B cell (primary cell): ENCODE measurements at regions not wholly inside any gene's neighbourhood (a gene's known extent, or its start where the extent isn't known, plus 50 kb on each side); places are given as distances from the start of the nearest gene placed in this dataset.

Experiments
- ATAC-seq: fragments of 200-7000 bp; cut with Tn5 transposase; one replicate; pipeline ENCODE4 v1.10.0; 2021; ENCODE audit warnings: low read depth, mild to moderate bottlenecking, moderate number of reproducible peaks, moderate library complexity
- CTCF ChIA-PET: fragments of 350-600 bp; sonication (Branson Sonifier 250); formaldehyde crosslinking; loops from one replicate; lab custom pipeline; 2021; ENCODE audit warnings: antibody characterized with exemption, inconsistent platforms; lab: Charles Lee
- POLR2A ChIA-PET: fragments of 350-600 bp; sonication (Branson Sonifier 250); formaldehyde crosslinking; loops from one replicate; lab custom pipeline; 2021; ENCODE audit warnings: antibody characterized with exemption; lab: Charles Lee
- DNase-seq: peaks from one replicate; pipeline ENCODE4 v3.0.0; 2013
- H2AFZ ChIP-seq: 2 replicates; pipeline ENCODE4 v1.6.1; 2012; ENCODE audit warnings: mild to moderate bottlenecking, low read depth, low read length; ENCODE audit not compliant: insufficient read depth, poor library complexity, severe bottlenecking
- H3K27ac ChIP-seq, 2 donors: 1 replicate in 1 of 2; 2 replicates in 1 of 2; pipeline ENCODE4 v1.5.1; 2012 to 2013; ENCODE audit warnings: low read length in 2 of 2, mild to moderate bottlenecking in 2 of 2, moderate library complexity in 1 of 2
- H3K27me3 ChIP-seq, 4 experiments: fragments of 200-600 bp in 1 of 4; sonication (generic) in 1 of 4; replicated peaks in 1 of 4; 1 replicate in 2 of 4; 2 replicates in 2 of 4; pipeline versions ENCODE4 v1.6.1 to v1.7.0; 2013 to 2016; ENCODE audit warnings: low read length in 3 of 4, mild to moderate bottlenecking in 2 of 4, mixed read lengths in 1 of 4, moderate library complexity in 1 of 4; ENCODE audit not compliant: insufficient read depth in 4 of 4, control insufficient read depth in 3 of 4; ENCODE audit errors: control extremely low read depth in 1 of 4
- H3K36me3 ChIP-seq, 2 experiments: replicated peaks in 1 of 2; 1 replicate in 1 of 2; 2 replicates in 1 of 2; pipeline versions ENCODE4 v1.6.1 to v1.7.1; 2013; ENCODE audit warnings: low read length in 1 of 2; ENCODE audit not compliant: insufficient read depth in 2 of 2, control insufficient read depth in 1 of 2; ENCODE audit errors: control extremely low read depth in 1 of 2, extremely low read depth in 1 of 2
- H3K4me1 ChIP-seq, 2 donors: fragments of 200-600 bp in 1 of 2; sonication (generic) in 1 of 2; 1 replicate in 1 of 2; 2 replicates in 1 of 2; pipeline versions ENCODE4 v1.5.1 to v1.6.1; 2013 to 2017; ENCODE audit warnings: low read length in 2 of 2; ENCODE audit not compliant: control insufficient read depth in 2 of 2, insufficient read depth in 2 of 2
- H3K4me2 ChIP-seq: replicated peaks from 2 replicates; pipeline ENCODE3; 2012; ENCODE audit warnings: mild to moderate bottlenecking, low read depth, low read length; ENCODE audit not compliant: poor library complexity, severe bottlenecking
- H3K4me3 ChIP-seq, 5 experiments: fragments of 200-600 bp in 1 of 5; sonication (generic) in 1 of 5; 1 replicate in 3 of 5; 2 replicates in 2 of 5; pipeline versions ENCODE4 v1.5.1 to v1.7.0; 2011 to 2016; ENCODE audit warnings: low read length in 4 of 5, mild to moderate bottlenecking in 4 of 5, low read depth in 2 of 5, control low read depth in 1 of 5, moderate library complexity in 1 of 5; ENCODE audit not compliant: insufficient read depth in 1 of 5; ENCODE audit errors: control extremely low read depth in 1 of 5, extremely low read depth in 1 of 5
- H3K79me2 ChIP-seq: fragments of 200-600 bp; sonication (generic); one replicate; pipeline ENCODE4 v1.6.0; 2016; ENCODE audit warnings: low read length; ENCODE audit not compliant: control insufficient read depth, insufficient read depth
- H3K9ac ChIP-seq: fragments of 200-600 bp; sonication (generic); 2 replicates; pipeline ENCODE4 v1.6.1; 2017; ENCODE audit warnings: mild to moderate bottlenecking, low read length, moderate library complexity
- H3K9me3 ChIP-seq, 3 donors: one replicate each; pipeline versions ENCODE4 v1.6.1 to v1.7.1; 2013; ENCODE audit warnings: low read length in 2 of 3; ENCODE audit not compliant: control insufficient read depth in 2 of 3, insufficient read depth in 1 of 3; ENCODE audit errors: control extremely low read depth in 1 of 3
- H4K20me1 ChIP-seq: 2 replicates; pipeline ENCODE4 v1.6.0; 2012; ENCODE audit warnings: mild to moderate bottlenecking, low read length; ENCODE audit not compliant: insufficient read depth, control insufficient read depth, poor library complexity, severe bottlenecking
- H3K27ac Mint-ChIP-seq: one replicate; pipeline ENCODE4 v1.8.0; 2021; ENCODE audit warnings: mixed read lengths
- H3K27me3 Mint-ChIP-seq: one replicate; pipeline ENCODE4 v1.8.0; 2021; ENCODE audit warnings: mixed read lengths
- H3K4me1 Mint-ChIP-seq: one replicate; pipeline ENCODE4 v1.8.0; 2021; ENCODE audit warnings: mixed read lengths
- H3K4me3 Mint-ChIP-seq: one replicate; pipeline ENCODE4 v1.8.0; 2021; ENCODE audit warnings: mixed read lengths
- H3K9me3 Mint-ChIP-seq: one replicate; pipeline ENCODE4 v1.8.0; 2022; ENCODE audit warnings: mixed read lengths; ENCODE audit not compliant: insufficient read depth
- CTCF ChIP-seq: fragments of 200-600 bp; IDR thresholded peaks from one replicate; pipeline ENCODE4 v1.8.0; 2022; ENCODE audit warnings: antibody characterized with exemption, mild to moderate bottlenecking
- EZH2 ChIP-seq: IDR thresholded peaks from 2 replicates; pipeline ENCODE4 v1.6.1; 2012; ENCODE audit warnings: borderline replicate concordance, low read depth, mild to moderate bottlenecking, moderate library complexity, low read length; ENCODE audit not compliant: insufficient read depth, poor library complexity, severe bottlenecking
- intact Hi-C: fragments of 100-400 bp; cut with micrococcal nuclease; formaldehyde crosslinking; loops from one replicate; pipeline ENCODE4 v1.10.0; 2022

GRCh38 chr2:226339616-226340015 is 460.0 kb downstream of the IRS1 start:
- H3K9me3 ChIP-seq: no peaks in the 10 kb centered on the region
- H3K4me1 Mint-ChIP-seq: no peaks in the 10 kb centered on the region
- DNase-seq (no peak), ATAC-seq (no peak)
- H3K27ac Mint-ChIP-seq: no peak overlapping the region
- peaks cover 4% of the 10 kb centered on the region for H3K27me3 Mint-ChIP-seq
- POLR2A ChIA-PET: no interaction called here
- intact Hi-C loops: no loop called here
- no peak overlapping the region for H3K4me2 ChIP-seq
- H3K36me3 ChIP-seq: no peaks in the 10 kb centered on the region
- no peaks in the 10 kb centered on the region for H3K4me1 ChIP-seq
- H3K79me2 ChIP-seq: no peaks in the 10 kb centered on the region
- no peak overlapping the region for H3K9ac ChIP-seq
- H3K4me3 Mint-ChIP-seq: no peak overlapping the region
- no peak overlapping the region for H3K4me3 ChIP-seq
- no peaks in the 10 kb centered on the region for H3K27me3 ChIP-seq
- no peaks in the 10 kb centered on the region for H3K9me3 Mint-ChIP-seq
- H3K27ac ChIP-seq: no peak overlapping the region
- no peak overlapping the region for H2AFZ ChIP-seq
- no peaks in the 10 kb centered on the region for H4K20me1 ChIP-seq
- no peak for TF ChIP-seq CTCF
- no peak for TF ChIP-seq EZH2
- CTCF ChIA-PET: no interaction called here

GRCh38 chr2:226338825-226339224 is 460.8 kb downstream of the IRS1 start:
- CTCF ChIA-PET: no interaction called here
- Mint-ChIP-seq H3K27me3 (peaks cover 4% of the 10 kb centered on the region), H3K9me3 (no peaks in the 10 kb centered on the region), H3K4me1 (no peaks in the 10 kb centered on the region), H3K4me3 (no peak overlapping the region), H3K27ac (no peak overlapping the region)
- Histone ChIP-seq H3K9ac (no peak overlapping the region), H4K20me1 (no peaks in the 10 kb centered on the region), H3K27ac (no peak overlapping the region), H2AFZ (no peak overlapping the region), H3K9me3 (no peaks in the 10 kb centered on the region), H3K36me3 (no peaks in the 10 kb centered on the region), H3K4me1 (no peaks in the 10 kb centered on the region), H3K4me2 (no peak overlapping the region), H3K4me3 (no peak overlapping the region), H3K27me3 (no peaks in the 10 kb centered on the region), H3K79me2 (no peaks in the 10 kb centered on the region)
- DNase-seq (no peak), ATAC-seq (no peak)
- POLR2A ChIA-PET: no interaction called here
- no peak for TF ChIP-seq CTCF
- TF ChIP-seq EZH2: no peak
- intact Hi-C loops: no loop called here
